SH-SY5Y (cell line): ENCODE measurements at regions not wholly inside any gene's neighbourhood (a gene's known extent, or its start where the extent isn't known, plus 50 kb on each side); places are given as distances from the start of the nearest gene placed in this dataset.

ENCODE experiments used
- GATA2 ChIP-seq: IDR thresholded peaks from 2 replicates; pipeline ENCODE4 v1.6.1; 2011; ENCODE audit warnings: mild to moderate bottlenecking, low read depth, low read length
- GATA3 ChIP-seq: IDR thresholded peaks from 2 replicates; pipeline ENCODE4 v1.6.1; 2011; ENCODE audit warnings: low read depth, mild to moderate bottlenecking, low read length, moderate library complexity

GRCh38 chr1:75984781-75985180 lies 52.6 kb upstream of the ASB17 start:
- TF ChIP-seq GATA3 = no peak
- no peak for TF ChIP-seq GATA2

DNA sequence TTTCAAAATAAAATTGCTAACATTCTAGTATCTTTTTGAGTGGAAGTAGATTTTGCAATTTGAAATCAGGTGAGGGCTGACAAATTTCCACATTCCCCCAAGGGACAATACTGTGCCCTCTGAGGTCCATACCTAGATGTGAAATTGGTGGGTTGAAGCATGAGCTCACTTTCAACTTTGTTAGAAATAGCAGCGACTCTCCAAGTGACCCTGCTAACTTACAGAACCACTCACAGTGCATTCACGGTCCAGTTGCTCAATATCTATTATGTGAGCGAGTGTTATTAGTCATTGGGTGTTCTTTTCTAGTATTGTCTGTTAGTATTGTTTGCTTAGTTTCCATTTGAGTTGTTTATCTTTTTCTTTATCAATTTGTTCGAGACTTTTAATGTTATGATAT lies 53.6 kb upstream of the ASB17 start:
- TF ChIP-seq GATA2 (no peak), GATA3 (no peak)

DNA sequence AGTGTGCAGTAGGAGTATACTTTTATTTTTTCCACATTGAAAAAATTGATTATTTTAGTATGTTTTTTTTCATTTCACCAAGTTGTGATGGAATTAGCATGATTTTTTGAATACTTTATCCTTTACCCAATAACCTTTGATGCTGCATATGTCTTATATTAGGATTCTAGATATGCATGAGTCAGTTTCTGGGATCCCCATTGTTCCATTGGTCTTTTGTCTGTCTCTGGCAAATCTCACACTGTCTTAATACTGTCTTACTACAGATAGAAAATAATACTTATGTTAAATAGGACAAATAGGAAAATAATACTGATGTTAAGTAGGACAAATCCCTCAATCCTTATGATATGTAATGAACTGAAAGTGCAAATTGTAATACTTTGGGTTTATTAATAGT lies 54.3 kb upstream of the ASB17 start:
- no peak for TF ChIP-seq GATA2
- TF ChIP-seq GATA3 = no peak

GRCh38 chr1:75989121-75989520 lies 56.9 kb upstream of the ASB17 start:
- no peak for TF ChIP-seq GATA3
- no peak for TF ChIP-seq GATA2

DNA sequence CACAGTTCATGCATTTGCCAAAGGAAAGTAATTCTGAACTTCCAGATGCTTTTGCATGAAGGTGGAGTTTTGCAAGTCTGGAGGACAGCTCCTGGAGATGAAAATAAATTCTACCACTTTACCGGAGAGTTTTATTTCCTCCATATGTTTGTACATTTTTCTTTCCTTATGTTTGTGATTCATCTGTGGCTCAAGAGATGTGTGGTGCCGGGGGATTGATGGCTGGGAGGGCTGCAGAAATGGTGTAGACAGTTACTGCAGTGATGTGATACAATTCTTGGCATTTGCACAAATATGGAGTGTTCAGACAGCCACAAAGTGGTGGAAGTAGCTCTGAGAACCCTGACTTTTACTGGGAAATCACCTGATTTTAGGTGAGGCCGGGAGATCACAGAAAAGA lies 58.5 kb upstream of the ASB17 start:
- TF ChIP-seq GATA3 (no peak), GATA2 (no peak)

DNA sequence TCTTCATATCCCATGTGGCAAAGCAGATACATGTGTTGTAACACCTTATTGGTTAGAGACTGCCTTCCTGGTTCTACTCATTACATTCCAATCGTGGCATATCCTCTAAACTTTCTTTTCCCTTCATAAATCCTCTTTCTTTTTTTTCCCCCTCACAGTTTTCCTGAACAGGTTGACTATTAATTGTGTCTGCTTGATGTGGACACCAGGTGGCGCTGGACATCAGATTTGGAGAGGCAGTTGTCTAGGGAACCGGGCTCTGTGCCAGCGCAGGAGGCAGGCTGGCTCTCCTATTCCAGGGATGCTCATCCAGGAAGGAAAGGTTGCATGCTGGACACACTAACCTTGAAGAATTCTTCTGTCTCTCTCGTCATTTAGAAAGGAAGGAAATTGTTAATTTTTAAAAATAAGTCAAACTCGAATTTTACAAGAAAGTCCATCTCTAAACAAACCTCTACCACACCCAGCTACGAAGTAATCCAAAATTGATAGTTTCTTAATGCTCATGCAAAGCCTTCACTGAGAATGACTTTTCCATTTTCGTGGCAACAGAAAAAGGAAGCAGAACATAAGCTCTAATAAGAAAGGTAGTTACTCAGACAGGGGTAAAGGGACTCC lies 59.4 kb upstream of the ASB17 start:
- TF ChIP-seq GATA3 = no peak
- no peak for TF ChIP-seq GATA2

DNA sequence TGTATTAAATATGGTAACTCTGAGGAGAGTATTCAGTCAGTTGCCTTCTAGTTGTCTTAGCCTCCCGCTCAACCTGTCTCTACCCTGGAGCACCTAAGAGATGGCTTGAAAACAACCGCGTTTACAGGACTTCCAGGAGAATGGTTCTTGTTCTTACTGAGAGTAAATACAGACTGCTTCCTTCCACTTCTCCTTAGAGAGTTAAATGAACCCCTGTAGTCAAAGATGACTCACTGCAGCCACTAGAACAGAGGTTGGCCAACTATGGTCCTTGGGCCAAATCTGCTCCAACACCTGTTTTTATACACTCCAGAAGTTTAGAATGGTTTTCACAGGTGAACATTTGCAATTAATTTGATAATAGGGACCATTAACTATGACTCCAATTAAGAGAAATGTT lies 60.1 kb upstream of the ASB17 start:
- TF ChIP-seq GATA3 (no peak), GATA2 (no peak)

DNA sequence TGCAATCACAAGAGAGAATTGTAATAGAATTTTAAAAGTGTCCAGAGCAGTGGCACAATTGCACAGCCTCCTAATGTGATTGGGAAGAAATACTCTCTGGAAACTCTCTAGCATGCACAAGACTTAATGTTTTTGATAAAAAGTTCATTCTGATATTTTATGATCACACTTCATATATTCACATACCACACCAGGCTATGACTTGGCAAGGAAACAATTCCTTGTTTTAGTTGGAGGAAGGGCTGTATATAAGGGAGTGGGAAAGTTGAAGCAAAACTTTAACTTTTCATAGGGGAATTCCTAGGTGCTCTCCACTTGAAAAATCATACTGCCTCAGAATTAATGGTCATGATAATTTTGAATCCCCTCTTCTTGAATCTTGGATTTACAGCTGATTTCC lies 61.5 kb upstream of the ASB17 start:
- TF ChIP-seq GATA2 (no peak), GATA3 (no peak)

GRCh38 chr1:75996196-75996595 lies 64.0 kb upstream of the ASB17 start:
- TF ChIP-seq GATA2 (no peak), GATA3 (no peak)

GRCh38 chr1:75999034-75999433 lies 66.8 kb upstream of the ASB17 start:
- TF ChIP-seq GATA3 (no peak), GATA2 (no peak)

DNA sequence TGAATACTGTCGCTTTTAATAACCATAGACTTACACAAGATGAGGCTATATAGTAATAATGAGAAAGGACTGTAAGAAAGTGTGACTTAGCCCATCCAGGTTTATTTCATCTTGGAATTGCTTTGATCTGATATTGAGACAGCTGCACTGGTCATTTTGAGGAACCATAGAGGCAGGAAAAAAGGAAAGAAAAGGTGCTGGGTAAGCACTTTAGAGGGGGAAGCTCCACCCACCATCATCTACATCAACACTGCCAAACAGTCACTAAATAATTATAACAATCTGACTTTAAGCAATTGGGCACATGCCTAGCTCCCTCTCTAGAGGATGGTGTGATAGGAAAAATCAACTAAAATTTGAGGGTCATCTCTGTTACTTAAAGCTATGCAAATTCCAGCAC lies 70.6 kb upstream of the ST6GALNAC3 start:
- TF ChIP-seq GATA2 = no peak
- no peak for TF ChIP-seq GATA3

DNA sequence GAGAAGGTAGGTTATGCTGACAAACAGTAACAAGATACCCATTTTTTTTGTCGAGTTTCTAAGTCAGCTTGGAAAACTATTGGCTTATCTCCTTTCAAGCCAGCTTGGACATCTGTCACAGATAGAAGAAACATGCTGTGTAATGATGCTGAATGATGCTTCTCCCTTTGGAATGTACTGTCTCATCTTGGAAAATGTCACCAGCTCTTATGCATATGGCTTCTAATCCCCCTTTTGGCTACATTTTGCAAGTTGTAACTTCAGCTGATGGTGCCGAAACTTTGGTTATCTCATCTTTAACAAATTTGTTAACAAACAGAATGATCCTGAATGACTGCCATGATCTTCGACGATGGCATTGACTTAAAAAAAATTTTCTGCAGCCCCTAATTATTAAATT lies 68.8 kb upstream of the ST6GALNAC3 start:
- TF ChIP-seq GATA3 (no peak), GATA2 (no peak)

- no peak for TF ChIP-seq GATA2
These were observed 68.3 kb upstream of the ST6GALNAC3 start for GRCh38 chr1:76006234-76006633.

DNA sequence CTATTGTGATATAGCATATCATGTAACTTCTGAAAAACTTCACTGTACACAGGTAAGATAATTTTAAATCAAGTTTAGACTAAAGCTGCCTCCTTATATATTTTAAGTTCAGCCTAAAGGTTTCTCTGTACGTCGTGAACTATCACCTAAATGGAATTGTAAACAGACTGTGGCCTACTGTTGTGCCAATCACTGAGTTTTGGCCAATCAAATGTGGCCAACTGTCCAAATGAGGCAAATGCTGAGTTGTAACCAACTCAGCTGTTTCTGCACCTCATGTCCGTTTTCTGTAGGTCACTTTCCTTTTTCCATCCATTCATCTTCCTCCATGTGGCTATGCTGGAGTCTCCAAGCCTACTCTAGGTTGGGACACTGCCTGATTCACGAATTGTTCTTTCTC lies 63.7 kb upstream of the ST6GALNAC3 start:
- no peak for TF ChIP-seq GATA3
- TF ChIP-seq GATA2 = no peak

DNA sequence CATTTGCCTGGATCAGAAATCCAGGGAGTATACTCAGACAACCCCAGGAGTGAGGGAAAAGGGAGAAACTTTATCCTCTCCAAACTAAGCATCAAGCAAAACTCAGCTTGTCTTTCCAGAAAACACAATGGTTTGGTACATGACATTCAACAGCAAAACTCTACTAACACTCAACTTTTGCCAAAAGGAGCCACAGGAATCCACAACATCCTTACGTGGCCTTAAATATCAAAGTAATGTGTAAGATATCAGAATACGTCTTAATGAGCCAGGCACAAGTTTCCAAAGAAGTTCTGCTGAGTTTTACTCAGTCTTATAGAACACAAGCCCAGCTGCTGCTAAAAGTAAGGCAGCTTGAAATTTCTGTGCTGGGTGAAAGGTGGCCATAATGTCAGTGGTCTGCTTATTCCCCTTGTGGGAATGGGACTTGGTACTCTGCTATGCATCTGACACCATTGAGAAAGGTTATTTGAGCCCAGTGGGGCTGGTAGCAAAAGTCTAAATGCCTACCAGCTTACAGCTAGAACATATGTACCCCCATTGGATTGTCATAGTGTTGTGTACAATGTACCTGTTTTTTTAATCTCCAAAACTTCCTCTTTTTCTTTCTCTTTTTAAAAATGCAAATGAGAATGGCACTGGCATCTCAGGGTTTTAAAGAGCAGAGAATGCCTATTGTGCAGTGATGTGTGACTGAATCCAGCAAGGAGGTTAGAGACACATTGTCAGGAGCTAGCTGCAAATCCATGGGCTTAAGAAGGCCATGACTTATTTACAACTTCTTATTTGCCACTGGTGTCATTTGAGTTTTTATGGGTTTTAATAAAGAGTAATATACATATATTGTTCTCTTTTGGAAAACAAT lies 62.0 kb upstream of the ST6GALNAC3 start:
- TF ChIP-seq GATA2 (no peak), GATA3 (no peak)

DNA sequence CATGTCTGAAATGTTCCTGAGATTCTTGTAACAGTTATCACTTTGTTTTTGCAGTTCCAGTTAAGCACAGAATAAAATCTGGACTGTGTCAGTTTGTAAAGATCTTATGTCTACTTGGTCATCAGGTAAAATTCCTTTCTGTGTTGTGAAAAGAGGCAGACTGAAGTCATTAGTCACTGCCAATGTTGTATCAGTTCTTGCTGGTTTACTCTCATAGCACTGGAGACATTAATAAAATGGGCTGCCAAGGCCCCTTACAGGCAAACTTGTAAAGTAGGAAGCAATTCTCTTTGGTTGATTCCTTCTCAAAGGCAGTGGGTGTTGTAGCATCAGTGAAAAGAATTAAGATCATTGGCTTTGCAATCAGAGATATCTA lies 61.4 kb upstream of the ST6GALNAC3 start:
- no peak for TF ChIP-seq GATA2
- TF ChIP-seq GATA3 = no peak
